ENCODE measurements at regions not wholly inside any gene's neighbourhood (a gene's known extent, or its start where the extent isn't known, plus 50 kb on each side); places are given as distances from the start of the nearest gene placed in this dataset.

DNA sequence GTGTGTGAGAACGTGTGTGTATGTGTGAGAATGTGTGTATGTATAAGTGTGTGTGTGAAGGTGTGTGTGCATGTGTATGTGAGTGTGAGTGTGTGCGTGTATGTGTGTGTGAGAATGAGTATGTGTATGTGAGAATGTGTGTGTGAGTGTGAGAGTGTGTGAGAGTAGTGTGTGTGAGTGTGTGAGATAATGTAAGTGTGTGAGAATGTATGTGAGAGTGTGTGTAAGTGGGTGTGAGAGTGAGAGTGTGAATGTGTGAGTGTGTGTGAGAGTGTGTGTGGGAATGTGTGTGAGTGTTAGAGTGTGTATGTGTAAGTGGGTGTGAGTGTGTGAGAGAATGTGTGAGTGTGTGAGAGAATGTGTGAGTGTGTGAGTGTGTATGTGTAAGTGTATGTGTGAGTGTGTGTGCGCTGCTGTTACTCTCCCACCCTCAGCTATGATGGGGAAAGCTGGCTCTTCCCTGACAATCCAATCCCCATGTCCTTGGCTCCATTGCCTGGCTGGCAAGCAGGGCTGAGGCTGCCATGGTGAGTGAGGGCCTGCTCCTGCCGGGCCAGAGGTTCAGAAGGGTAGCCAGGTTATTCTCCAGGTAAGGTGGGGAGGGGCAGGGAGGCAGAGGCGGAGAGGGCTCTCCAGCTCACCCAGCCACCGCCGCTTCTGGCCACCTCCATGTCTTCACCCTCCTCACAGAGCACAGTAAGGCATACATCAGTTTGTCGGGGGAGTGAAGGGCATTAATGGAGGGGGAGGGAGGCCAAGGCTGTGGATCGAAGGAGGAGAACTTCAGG, 72.6 kb upstream of the PCBD1 start:
- Histone ChIP-seq H3K27ac (ENCODE audit: low read length) (no peak overlapping the region), H3K4me1 (ENCODE audit: control insufficient read depth, insufficient read depth, low read length) (no peaks in the 10 kb centered on the region), H3K4me3 (ENCODE audit: low read length) (no peak overlapping the region), H3K36me3 (ENCODE audit: control insufficient read depth, insufficient read depth, low read length) (no peaks in the 10 kb centered on the region), H3K9me3 (ENCODE audit: control insufficient read depth, insufficient read depth, low read length) (no peaks in the 10 kb centered on the region), H3K27me3 (ENCODE audit: control insufficient read depth, insufficient read depth, low read length) (no peaks in the 10 kb centered on the region)
- no peaks in the 10 kb centered on the region for H3K4me1 Mint-ChIP-seq
- no peak overlapping the region for H3K4me3 Mint-ChIP-seq
- DNase-seq (no peak), ATAC-seq (no peak)
- H3K36me3 Mint-ChIP-seq: no peaks in the 10 kb centered on the region
- 96% methylated on average over 7 of the region's 9 CpGs for WGBS (ENCODE audit: insufficient coverage)
- intact Hi-C loops (cut with micrococcal nuclease): no loop called here
- H3K27ac Mint-ChIP-seq: no peak overlapping the region
- H3K27me3 Mint-ChIP-seq (ENCODE audit: low read depth in 2 of 2): peaks cover 0 to 7% of the 10 kb centered on the region in 2 donors
- H3K9me3 Mint-ChIP-seq: no peaks in the 10 kb centered on the region
- no peak for TF ChIP-seq CTCF (IDR thresholded peaks at IDR 0.05)

DNA sequence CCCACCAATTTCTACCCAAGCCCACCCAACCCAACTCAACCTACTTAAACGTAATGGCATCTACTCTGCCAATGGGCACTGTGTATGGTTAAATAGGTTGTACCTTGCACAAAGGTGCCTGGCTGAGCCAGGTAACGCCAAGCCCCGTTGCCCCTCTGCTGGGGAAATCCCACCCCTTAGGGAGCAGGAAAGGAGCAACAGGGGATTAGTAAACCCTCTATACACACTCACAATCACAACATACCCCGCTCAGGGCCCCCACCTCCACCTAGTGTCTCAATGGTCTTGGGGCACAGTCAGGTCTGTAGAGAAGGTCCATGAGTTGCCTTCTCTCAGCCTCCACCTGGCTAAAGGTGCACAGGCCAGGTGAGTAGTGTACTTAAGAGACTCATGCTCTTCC, 74.3 kb upstream of the PCBD1 start:
- no peak for TF ChIP-seq CTCF (IDR thresholded peaks at IDR 0.05)
- Mint-ChIP-seq H3K27ac (no peak overlapping the region), H3K4me3 (no peak overlapping the region), H3K27me3 (ENCODE audit: low read depth in 2 of 2) (peaks cover 0 to 9% of the 10 kb centered on the region in 2 donors), H3K36me3 (no peaks in the 10 kb centered on the region), H3K4me1 (no peaks in the 10 kb centered on the region), H3K9me3 (no peaks in the 10 kb centered on the region)
- no peak for DNase-seq
- Histone ChIP-seq H3K4me3 (ENCODE audit: low read length) (no peak overlapping the region), H3K36me3 (ENCODE audit: control insufficient read depth, insufficient read depth, low read length) (no peaks in the 10 kb centered on the region), H3K27ac (ENCODE audit: low read length) (no peak overlapping the region), H3K27me3 (ENCODE audit: control insufficient read depth, insufficient read depth, low read length) (no peaks in the 10 kb centered on the region), H3K9me3 (ENCODE audit: control insufficient read depth, insufficient read depth, low read length) (no peaks in the 10 kb centered on the region), H3K4me1 (ENCODE audit: control insufficient read depth, insufficient read depth, low read length) (no peaks in the 10 kb centered on the region)
- intact Hi-C loops (cut with micrococcal nuclease): no loop called here
- WGBS (ENCODE audit: insufficient coverage): 100% methylated on average over 4 of the region's 4 CpGs
- ATAC-seq: no peak

DNA sequence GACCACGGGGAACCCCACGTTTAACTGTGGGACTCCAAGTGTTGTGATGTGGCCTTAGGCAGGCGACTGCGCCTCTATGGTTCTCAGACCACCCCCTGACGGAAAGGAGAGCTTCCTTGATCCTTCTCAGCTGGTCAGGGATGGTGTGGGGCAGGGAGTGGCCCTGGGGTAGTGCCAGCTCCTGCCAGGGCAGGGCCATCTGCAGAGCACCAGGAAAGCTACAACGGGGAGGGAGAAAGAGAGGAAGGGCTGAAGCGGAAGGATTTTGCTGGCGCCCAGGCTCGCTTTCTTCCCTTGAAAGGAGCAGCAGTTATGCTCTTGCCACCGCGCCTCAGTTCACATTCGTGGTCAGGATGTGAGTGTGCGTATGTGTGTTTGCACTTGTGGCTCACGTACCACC, 74.9 kb upstream of the PCBD1 start:
- Mint-ChIP-seq H3K9me3 (no peaks in the 10 kb centered on the region), H3K4me1 (no peaks in the 10 kb centered on the region), H3K27me3 (ENCODE audit: low read depth in 2 of 2) (peaks cover 0 to 9% of the 10 kb centered on the region in 2 donors), H3K36me3 (no peaks in the 10 kb centered on the region), H3K27ac (no peak overlapping the region), H3K4me3 (no peak overlapping the region)
- Histone ChIP-seq H3K27me3 (ENCODE audit: control insufficient read depth, insufficient read depth, low read length) (no peaks in the 10 kb centered on the region), H3K9me3 (ENCODE audit: control insufficient read depth, insufficient read depth, low read length) (no peaks in the 10 kb centered on the region), H3K4me3 (ENCODE audit: low read length) (no peak overlapping the region), H3K27ac (ENCODE audit: low read length) (no peak overlapping the region), H3K4me1 (ENCODE audit: control insufficient read depth, insufficient read depth, low read length) (no peaks in the 10 kb centered on the region), H3K36me3 (ENCODE audit: control insufficient read depth, insufficient read depth, low read length) (no peaks in the 10 kb centered on the region)
- DNase-seq (no peak), ATAC-seq (no peak)
- TF ChIP-seq CTCF (IDR thresholded peaks at IDR 0.05): no peak
- WGBS (ENCODE audit: insufficient coverage): 61% methylated on average over 14 of the region's 14 CpGs
- intact Hi-C loops (cut with micrococcal nuclease): no loop called here

DNA sequence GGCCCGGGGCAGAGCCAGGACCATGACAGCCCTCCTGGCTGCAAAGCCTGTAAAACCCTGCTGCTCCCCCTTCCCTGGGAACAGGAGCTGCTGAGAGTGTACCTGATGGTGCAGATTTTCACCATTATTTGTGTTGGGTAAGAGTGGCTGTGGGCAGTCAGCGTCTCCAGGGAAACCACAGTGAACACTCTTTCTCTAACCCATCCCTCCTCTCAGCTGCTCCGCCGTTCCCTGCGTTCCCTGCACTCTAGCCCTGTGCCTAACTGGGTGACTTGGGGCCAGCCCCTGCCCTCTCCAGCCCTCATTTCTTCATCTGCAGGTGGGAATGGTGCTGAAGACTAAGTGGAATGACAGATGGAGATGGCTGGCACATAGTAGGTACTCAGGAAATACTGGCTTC, 75.9 kb upstream of the PCBD1 start:
- no peak for ATAC-seq
- intact Hi-C loops (cut with micrococcal nuclease): no loop called here
- H3K27ac Mint-ChIP-seq: no peak overlapping the region

More for the DNA sequence above, 75.9 kb upstream of the PCBD1 start:
- H3K4me3 Mint-ChIP-seq: no peak overlapping the region
- DNase-seq: no peak
- no peak overlapping the region for H3K27ac ChIP-seq (ENCODE audit: low read length)
- H3K9me3 Mint-ChIP-seq: no peaks in the 10 kb centered on the region
- H3K27me3 ChIP-seq (ENCODE audit: control insufficient read depth, insufficient read depth, low read length): no peaks in the 10 kb centered on the region
- no peaks in the 10 kb centered on the region for H3K4me1 ChIP-seq (ENCODE audit: control insufficient read depth, insufficient read depth, low read length)
- H3K27me3 Mint-ChIP-seq (ENCODE audit: low read depth in 2 of 2): peaks cover 5 to 9% of the 10 kb centered on the region in 2 donors
- TF ChIP-seq CTCF (IDR thresholded peaks at IDR 0.05): no peak
- H3K36me3 Mint-ChIP-seq: no peaks in the 10 kb centered on the region
- H3K4me1 Mint-ChIP-seq: no peaks in the 10 kb centered on the region
- no peaks in the 10 kb centered on the region for H3K36me3 ChIP-seq (ENCODE audit: control insufficient read depth, insufficient read depth, low read length)
- H3K9me3 ChIP-seq (ENCODE audit: control insufficient read depth, insufficient read depth, low read length): no peaks in the 10 kb centered on the region
- no peak overlapping the region for H3K4me3 ChIP-seq (ENCODE audit: low read length)
- WGBS (ENCODE audit: insufficient coverage): 87% methylated on average over 5 of the region's 5 CpGs
